ENCODE measurements at regions not wholly inside any gene's neighbourhood (a gene's known extent, or its start where the extent isn't known, plus 50 kb on each side); places are given as distances from the start of the nearest gene placed in this dataset.
"Not testable (repeated sequence)": the region's sequence is repeated elsewhere in the genome, so short reads cannot be mapped to it uniquely, and the experiment has no call there.

DNA sequence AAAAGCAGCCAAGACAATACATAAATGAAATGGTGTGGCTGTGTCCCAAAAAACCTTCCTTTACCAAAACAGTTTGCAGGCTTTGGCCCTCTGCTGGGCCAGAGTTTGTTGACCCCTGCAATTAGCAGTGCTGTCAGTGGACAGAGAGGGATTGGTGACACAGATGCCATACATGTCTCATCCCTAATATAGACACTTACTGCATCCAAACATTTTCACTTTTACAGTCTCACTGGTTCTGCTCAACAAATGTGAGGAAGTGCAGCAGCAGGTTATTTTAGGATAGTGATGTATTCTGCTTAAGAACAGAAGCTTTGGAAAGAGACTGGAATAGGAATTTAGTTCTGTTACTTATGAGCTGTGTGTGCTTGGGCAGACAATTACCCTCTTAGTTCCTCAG, 462.8 kb upstream of the LRRC7 start:
- FAIRE-seq = no peak
- H3K4me1 ChIP-seq = no peaks in the 10 kb centered on the region
- no peak for DNase-seq
- no peaks in the 10 kb centered on the region for H3K9me3 ChIP-seq
- no peaks in the 10 kb centered on the region for H3K36me3 ChIP-seq
- TF ChIP-seq, protein P1, sequence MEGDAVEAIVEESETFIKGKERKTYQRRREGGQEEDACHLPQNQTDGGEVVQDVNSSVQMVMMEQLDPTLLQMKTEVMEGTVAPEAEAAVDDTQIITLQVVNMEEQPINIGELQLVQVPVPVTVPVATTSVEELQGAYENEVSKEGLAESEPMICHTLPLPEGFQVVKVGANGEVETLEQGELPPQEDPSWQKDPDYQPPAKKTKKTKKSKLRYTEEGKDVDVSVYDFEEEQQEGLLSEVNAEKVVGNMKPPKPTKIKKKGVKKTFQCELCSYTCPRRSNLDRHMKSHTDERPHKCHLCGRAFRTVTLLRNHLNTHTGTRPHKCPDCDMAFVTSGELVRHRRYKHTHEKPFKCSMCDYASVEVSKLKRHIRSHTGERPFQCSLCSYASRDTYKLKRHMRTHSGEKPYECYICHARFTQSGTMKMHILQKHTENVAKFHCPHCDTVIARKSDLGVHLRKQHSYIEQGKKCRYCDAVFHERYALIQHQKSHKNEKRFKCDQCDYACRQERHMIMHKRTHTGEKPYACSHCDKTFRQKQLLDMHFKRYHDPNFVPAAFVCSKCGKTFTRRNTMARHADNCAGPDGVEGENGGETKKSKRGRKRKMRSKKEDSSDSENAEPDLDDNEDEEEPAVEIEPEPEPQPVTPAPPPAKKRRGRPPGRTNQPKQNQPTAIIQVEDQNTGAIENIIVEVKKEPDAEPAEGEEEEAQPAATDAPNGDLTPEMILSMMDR (IDR thresholded peaks at IDR 0.05) = no peak
- H3K27me3 ChIP-seq = no peaks in the 10 kb centered on the region
- no peak overlapping the region for H3K27ac ChIP-seq
- no peak for ATAC-seq
- H3K4me3 ChIP-seq = no peak overlapping the region
- intact Hi-C loops (cut with DNase I) = no loop called here

- ATAC-seq = no peak
- Histone ChIP-seq H3K27ac (no peak overlapping the region), H3K36me3 (no peaks in the 10 kb centered on the region), H3K4me3 (no peak overlapping the region), H3K4me1 (no peaks in the 10 kb centered on the region), H3K9me3 (no peaks in the 10 kb centered on the region), H3K27me3 (no peaks in the 10 kb centered on the region)
- no peak for FAIRE-seq
- 78 to 90% methylated on average over 4 of the region's 4 CpGs for WGBS, 2 donors
- TF ChIP-seq, protein P1 (IDR thresholded peaks at IDR 0.05) = no peak
- no peak for DNase-seq
- intact Hi-C loops (cut with DNase I) = no loop called here
Observed at GRCh38 chr1:69109277-69109676, 458.4 kb upstream of the LRRC7 start.

DNA sequence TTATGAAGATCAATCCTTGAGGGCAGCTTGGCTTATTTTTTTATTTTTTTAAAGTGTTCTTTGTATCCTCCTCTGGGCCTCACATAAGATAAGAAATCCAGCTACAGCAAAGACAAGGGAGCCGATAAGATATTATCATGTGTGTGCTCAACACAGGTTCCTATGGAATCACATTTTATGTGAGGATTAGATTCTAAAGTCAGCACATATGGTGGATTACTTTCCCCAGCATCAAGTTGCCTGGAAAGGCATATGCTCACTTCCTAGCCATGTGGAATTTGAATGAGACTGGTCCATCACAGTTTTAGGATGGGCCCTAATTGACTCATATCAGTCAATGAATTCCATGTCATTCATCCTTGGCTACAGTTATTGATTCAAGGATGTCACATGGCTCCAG, 456.9 kb upstream of the LRRC7 start:
- no peaks in the 10 kb centered on the region for H3K4me1 ChIP-seq
- no peak overlapping the region for H3K4me3 ChIP-seq
- no peaks in the 10 kb centered on the region for H3K36me3 ChIP-seq
- DNase-seq (no peak), ATAC-seq (no peak), FAIRE-seq (no peak)
- 50 to 56% methylated on average over 1 of the region's 1 CpG for WGBS, 2 donors
- H3K27me3 ChIP-seq = no peaks in the 10 kb centered on the region
- H3K9me3 ChIP-seq = no peaks in the 10 kb centered on the region
- TF ChIP-seq, protein P1 (IDR thresholded peaks at IDR 0.05) = no peak
- intact Hi-C loops (cut with DNase I) = no loop called here
- no peak overlapping the region for H3K27ac ChIP-seq

DNA sequence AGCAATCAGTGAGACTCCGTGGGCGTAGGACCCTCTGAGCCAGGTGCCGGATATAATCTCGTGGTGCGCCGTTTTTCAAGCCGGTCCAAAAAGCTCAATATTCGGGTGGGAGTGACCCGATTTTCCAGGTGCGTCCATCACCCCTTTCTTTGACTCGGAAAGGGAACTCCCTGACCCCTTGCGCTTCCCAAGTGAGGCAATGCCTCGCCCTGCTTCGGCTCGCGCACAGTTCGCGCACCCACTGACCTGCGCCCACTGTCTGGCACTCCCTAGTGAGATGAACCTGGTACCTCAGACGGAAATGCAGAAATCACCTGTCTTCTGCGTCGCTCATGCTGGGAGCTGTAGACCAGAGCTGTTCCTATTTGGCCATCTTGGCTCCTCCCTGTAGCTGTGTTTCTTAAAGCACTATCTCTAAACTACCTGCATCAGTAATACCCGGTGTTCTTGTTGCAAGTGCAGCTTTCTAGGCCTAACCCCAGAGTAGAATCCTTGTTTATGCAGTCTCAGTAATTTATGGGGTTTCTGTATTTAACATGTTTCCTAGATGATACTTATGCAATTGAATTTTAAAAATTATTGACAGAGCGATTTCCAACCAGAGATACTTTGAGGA, 447.5 kb upstream of the LRRC7 start:
- intact Hi-C loops (cut with DNase I); H3K36me3 ChIP-seq; ATAC-seq; FAIRE-seq; H3K27me3 ChIP-seq; H3K4me3 ChIP-seq; H3K27ac ChIP-seq; H3K9me3 ChIP-seq; H3K4me1 ChIP-seq: not testable (repeated sequence)
- 80 to 85% methylated on average over 24 of the region's 24 CpGs for WGBS, 2 donors
- peak in 1 of 6 donors; percentile 11 for DNase-seq

DNA sequence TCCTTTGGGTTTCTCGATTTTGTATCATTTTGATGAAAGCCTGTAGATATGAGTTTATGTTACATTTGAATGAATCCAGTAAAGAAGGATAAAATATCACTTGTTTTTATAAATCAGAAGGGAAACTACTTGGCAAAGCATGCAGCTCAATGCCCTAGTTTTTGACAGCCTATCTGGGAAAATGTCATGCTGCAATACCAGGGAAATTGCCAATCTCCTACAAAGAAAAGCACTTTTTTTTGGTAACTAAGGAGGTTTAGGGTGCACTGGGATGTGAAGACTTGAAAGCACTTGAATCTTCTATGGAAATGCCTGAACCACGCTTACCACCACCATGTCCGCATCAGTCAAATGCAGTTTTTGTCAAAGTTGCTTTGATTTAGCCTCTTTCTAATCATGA, 446.9 kb upstream of the LRRC7 start:
- no peak for FAIRE-seq
- no peak for ATAC-seq
- no peaks in the 10 kb centered on the region for H3K9me3 ChIP-seq
- H3K4me3 ChIP-seq = no peak overlapping the region
- H3K27me3 ChIP-seq = no peaks in the 10 kb centered on the region
- H3K36me3 ChIP-seq = no peaks in the 10 kb centered on the region
- no peak for DNase-seq
- no peak overlapping the region for H3K27ac ChIP-seq
- H3K4me1 ChIP-seq = no peaks in the 10 kb centered on the region
- intact Hi-C loops (cut with DNase I) = no loop called here
- TF ChIP-seq, protein P1 (IDR thresholded peaks at IDR 0.05) = no peak
- 71 to 78% methylated on average over 3 of the region's 3 CpGs for WGBS, 2 donors

All from pancreas (tissue), 10 donors.